CD4-positive, alpha-beta T cell treated with Interleukin-17A for 1 hour (primary cell): ENCODE measurements at regions not wholly inside any gene's neighbourhood (a gene's known extent, or its start where the extent isn't known, plus 50 kb on each side); places are given as distances from the start of the nearest gene placed in this dataset.
"Not testable (repeated sequence)": the region's sequence is repeated elsewhere in the genome, so short reads cannot be mapped to it uniquely, and the experiment has no call there.

ENCODE experiments used
- DNase-seq: peaks from one replicate; pipeline ENCODE4 v3.0.0-alpha.2; 2020

- DNase-seq = no peak
These were observed 594.1 kb downstream of the TBC1D22A start for GRCh38 chr22:47356511-47357011.

- DNase-seq = no peak
These were observed 593.5 kb downstream of the TBC1D22A start for GRCh38 chr22:47355776-47356510.

GRCh38 chr22:47355388-47355725 lies 592.9 kb downstream of the TBC1D22A start:
- no peak for DNase-seq

- no peak for DNase-seq
These were observed 592.4 kb downstream of the TBC1D22A start for GRCh38 chr22:47354668-47355387.

GRCh38 chr22:47352920-47353700 lies 590.7 kb downstream of the TBC1D22A start:
- no peak for DNase-seq

- no peak for DNase-seq
These were observed 589.6 kb downstream of the TBC1D22A start for GRCh38 chr22:47351836-47352579.

- not testable (repeated sequence) for DNase-seq
These were observed 583.8 kb downstream of the TBC1D22A start for GRCh38 chr22:47346287-47346686.

- no peak for DNase-seq
These were observed 582.6 kb downstream of the TBC1D22A start for GRCh38 chr22:47345025-47345424.

GRCh38 chr22:47344414-47344813 lies 582.0 kb downstream of the TBC1D22A start:
- no peak for DNase-seq

GRCh38 chr22:47343611-47344010 lies 581.2 kb downstream of the TBC1D22A start:
- no peak for DNase-seq

- no peak for DNase-seq
These were observed 580.0 kb downstream of the TBC1D22A start for GRCh38 chr22:47342446-47342845.

GRCh38 chr22:47341464-47341863 lies 579.0 kb downstream of the TBC1D22A start:
- DNase-seq = no peak

GRCh38 chr22:47340851-47341436 lies 578.5 kb downstream of the TBC1D22A start:
- no peak for DNase-seq

- peak; percentile 1 for DNase-seq
These were observed 574.7 kb downstream of the TBC1D22A start for GRCh38 chr22:47337161-47337621.

GRCh38 chr22:47335958-47336357 lies 573.5 kb downstream of the TBC1D22A start:
- DNase-seq = no peak

GRCh38 chr22:47335460-47335859 lies 573.0 kb downstream of the TBC1D22A start:
- no peak for DNase-seq

- no peak for DNase-seq
These were observed 572.2 kb downstream of the TBC1D22A start for GRCh38 chr22:47334601-47335000.

GRCh38 chr22:47333625-47334024 lies 571.2 kb downstream of the TBC1D22A start:
- DNase-seq = no peak

GRCh38 chr22:47332246-47332980 lies 570.0 kb downstream of the TBC1D22A start:
- no peak for DNase-seq

GRCh38 chr22:47331750-47332149 lies 569.3 kb downstream of the TBC1D22A start:
- DNase-seq = no peak
